ENCODE measurements at regions not wholly inside any gene's neighbourhood (a gene's known extent, or its start where the extent isn't known, plus 50 kb on each side); places are given as distances from the start of the nearest gene placed in this dataset.

- TF ChIP-seq POLR2A (IDR thresholded peaks at IDR 0.05) (no peak), CTCF (IDR thresholded peaks at IDR 0.05) (no peak)
Measured at GRCh38 chr2:39871291-39871761, 92.3 kb upstream of the THUMPD2 start.
